ENCODE measurements at regions not wholly inside any gene's neighbourhood (a gene's known extent, or its start where the extent isn't known, plus 50 kb on each side); places are given as distances from the start of the nearest gene placed in this dataset.
"Not testable (repeated sequence)": the region's sequence is repeated elsewhere in the genome, so short reads cannot be mapped to it uniquely, and the experiment has no call there.

DNA sequence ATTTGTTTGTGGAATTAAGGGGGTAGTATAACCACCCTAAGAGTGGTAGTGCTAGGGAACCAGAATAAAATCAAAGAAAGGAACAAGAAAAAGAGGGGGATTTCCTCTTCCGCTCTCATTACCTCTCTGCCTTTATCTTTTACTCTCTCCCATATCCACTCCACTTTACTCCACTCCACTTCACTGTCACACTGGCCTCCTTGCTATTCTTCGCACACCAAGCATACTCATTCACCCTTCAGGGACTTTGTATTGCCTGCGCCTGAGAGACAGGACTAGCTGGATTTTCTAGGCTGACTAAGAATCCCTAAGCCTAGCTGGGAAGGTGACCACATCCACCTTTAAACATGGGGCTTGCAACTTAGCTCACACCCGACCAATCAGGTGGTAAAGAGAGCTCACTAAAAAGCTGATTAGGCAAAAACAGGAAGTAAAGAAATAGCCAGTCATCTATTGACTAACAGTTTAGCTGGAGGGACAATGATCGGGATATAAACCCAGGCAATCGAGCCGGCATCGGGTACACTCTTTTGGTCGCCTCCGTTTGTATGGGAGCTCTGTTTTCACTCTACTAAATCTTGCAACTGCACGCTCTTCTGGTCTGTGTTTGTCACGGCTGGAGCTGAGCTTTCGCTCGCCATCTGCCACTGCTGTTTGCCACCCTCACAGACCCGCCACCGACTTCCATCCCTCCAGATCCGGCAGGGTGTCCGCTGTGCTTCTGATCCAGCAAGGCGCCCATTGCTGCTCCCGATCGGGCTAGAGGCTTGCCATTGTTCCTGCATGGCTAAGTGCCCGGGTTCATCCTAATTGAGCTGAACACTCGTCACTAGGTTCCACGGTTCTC lies 121.8 kb downstream of the FAM170A start:
- ATAC-seq (no peak), DNase-seq (no peak)
- no peaks in the 10 kb centered on the region for H3K4me1 ChIP-seq (ENCODE audit: low read depth)
- H3K9me3 ChIP-seq: no peaks in the 10 kb centered on the region
- TF ChIP-seq, protein P1, sequence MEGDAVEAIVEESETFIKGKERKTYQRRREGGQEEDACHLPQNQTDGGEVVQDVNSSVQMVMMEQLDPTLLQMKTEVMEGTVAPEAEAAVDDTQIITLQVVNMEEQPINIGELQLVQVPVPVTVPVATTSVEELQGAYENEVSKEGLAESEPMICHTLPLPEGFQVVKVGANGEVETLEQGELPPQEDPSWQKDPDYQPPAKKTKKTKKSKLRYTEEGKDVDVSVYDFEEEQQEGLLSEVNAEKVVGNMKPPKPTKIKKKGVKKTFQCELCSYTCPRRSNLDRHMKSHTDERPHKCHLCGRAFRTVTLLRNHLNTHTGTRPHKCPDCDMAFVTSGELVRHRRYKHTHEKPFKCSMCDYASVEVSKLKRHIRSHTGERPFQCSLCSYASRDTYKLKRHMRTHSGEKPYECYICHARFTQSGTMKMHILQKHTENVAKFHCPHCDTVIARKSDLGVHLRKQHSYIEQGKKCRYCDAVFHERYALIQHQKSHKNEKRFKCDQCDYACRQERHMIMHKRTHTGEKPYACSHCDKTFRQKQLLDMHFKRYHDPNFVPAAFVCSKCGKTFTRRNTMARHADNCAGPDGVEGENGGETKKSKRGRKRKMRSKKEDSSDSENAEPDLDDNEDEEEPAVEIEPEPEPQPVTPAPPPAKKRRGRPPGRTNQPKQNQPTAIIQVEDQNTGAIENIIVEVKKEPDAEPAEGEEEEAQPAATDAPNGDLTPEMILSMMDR (IDR thresholded peaks at IDR 0.05): no peak
- intact Hi-C loops (cut with DNase I, micrococcal nuclease): no loop called here
- H3K4me3 ChIP-seq: no peak overlapping the region
- no peaks in the 10 kb centered on the region for H3K36me3 ChIP-seq (ENCODE audit: low read depth)

DNA sequence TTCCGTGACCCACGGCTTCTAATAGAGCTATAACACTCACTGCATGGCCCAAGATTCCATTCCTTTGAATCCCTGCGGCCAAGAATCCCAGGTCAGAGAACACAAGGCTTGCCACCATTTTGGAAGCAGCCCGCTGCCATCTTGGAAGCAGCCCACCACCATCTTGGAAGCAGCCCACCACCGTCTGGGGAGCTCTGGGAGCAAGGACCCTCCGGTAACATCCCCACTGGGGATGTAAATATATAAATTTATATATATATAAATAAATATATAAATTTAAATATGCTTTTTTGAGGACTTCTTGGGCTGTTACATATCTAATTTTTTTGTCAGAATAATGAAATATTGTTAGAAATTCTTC lies 122.4 kb downstream of the FAM170A start:
- DNase-seq (no peak), ATAC-seq (no peak)
- intact Hi-C loops (cut with DNase I, micrococcal nuclease): no loop called here
- TF ChIP-seq, protein P1 (IDR thresholded peaks at IDR 0.05): no peak
- Histone ChIP-seq H3K4me1 (ENCODE audit: low read depth) (no peaks in the 10 kb centered on the region), H3K9me3 (no peaks in the 10 kb centered on the region), H3K36me3 (ENCODE audit: low read depth) (no peaks in the 10 kb centered on the region), H3K4me3 (no peak overlapping the region)

DNA sequence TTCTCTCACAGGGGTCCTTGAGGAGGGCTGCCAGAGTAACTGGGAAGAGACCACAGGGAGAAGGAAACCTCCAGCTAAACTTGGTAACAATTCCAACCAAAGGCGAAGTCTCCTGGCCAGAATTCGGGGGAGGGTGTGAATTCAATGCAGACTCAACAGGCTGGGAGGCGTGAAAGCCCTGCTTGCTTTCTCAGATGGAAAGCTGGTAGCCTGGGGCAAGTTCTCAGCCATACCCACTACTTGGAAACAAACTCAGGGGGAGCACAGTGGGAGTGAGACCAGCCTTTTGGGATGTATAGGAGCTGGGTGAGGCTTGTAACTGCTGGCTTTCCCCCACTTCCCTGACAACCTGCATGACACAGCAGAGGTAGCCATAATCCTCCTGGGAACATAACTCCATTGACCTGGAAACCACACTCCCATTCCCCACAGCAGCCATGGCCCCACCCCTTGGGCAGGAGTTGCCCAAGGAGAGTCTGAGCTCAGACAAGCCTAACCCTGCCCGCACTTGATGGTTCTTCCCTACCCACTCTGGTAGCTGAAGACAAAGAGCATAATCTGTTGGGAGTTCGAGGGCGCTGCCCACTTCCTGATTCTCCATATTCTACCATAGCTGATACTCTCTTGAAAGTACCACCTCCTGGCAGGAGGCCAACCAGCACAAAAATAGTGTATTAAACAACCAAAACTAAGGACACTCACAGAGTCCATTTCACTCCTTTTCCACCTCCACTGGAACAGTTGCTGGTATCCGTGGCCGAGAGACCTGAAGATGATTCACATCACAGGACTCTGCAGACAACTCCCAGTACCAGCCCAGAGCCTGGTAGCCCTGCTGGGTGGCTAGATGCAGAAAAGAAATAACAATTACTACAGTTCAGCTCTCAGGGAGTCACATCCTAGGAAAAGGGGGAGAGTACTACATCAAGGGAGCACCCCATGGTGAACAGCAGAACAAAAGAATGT lies 123.8 kb downstream of the FAM170A start:
- intact Hi-C loops (cut with DNase I, micrococcal nuclease): no loop called here
- TF ChIP-seq, protein P1 (IDR thresholded peaks at IDR 0.05): no peak

DNA sequence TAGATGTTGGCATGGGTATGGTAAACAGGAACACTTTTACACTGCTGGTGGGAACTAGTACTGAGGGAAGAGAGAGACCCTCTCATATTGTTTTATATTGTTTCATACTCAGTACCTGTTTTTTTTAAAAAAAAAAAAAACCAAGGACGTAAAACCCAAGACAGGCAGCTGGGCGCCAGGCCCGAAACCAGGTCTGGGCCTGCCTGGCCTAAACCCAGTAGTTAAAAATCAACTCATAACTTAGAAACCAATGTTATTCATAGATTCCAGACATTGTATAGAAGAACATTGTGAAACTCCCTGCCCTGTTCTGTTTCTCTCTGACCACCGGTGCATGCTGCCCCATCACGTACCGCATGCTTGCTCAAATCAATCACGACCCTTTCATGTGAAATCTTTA lies 125.5 kb downstream of the FAM170A start:
- H3K36me3 ChIP-seq (ENCODE audit: low read depth); H3K4me1 ChIP-seq (ENCODE audit: low read depth); ATAC-seq; H3K9me3 ChIP-seq; intact Hi-C loops (cut with DNase I, micrococcal nuclease); H3K4me3 ChIP-seq; DNase-seq: not testable (repeated sequence)

More for the DNA sequence above, 123.8 kb downstream of the FAM170A start:
- no peak for DNase-seq
- Histone ChIP-seq H3K4me3 (no peak overlapping the region), H3K4me1 (ENCODE audit: low read depth) (no peaks in the 10 kb centered on the region), H3K36me3 (ENCODE audit: low read depth) (no peaks in the 10 kb centered on the region), H3K9me3 (no peaks in the 10 kb centered on the region)
- no peak for ATAC-seq

GRCh38 chr5:119757276-119757675 lies 127.9 kb downstream of the FAM170A start:
- no peaks in the 10 kb centered on the region for H3K4me1 ChIP-seq (ENCODE audit: low read depth)
- TF ChIP-seq, protein P1 (IDR thresholded peaks at IDR 0.05): no peak
- intact Hi-C loops (cut with DNase I, micrococcal nuclease): no loop called here
- no peak overlapping the region for H3K4me3 ChIP-seq
- ATAC-seq (no peak), DNase-seq (no peak)
- no peaks in the 10 kb centered on the region for H3K9me3 ChIP-seq
- no peaks in the 10 kb centered on the region for H3K36me3 ChIP-seq (ENCODE audit: low read depth)

- H3K36me3 ChIP-seq (ENCODE audit: low read depth); H3K4me3 ChIP-seq; H3K9me3 ChIP-seq; ATAC-seq; intact Hi-C loops (cut with DNase I, micrococcal nuclease); H3K4me1 ChIP-seq (ENCODE audit: low read depth): not testable (repeated sequence)
- DNase-seq: peak in 2 of 3 donors; percentile 21 to 29
Measured at GRCh38 chr5:119769695-119770693, 140.6 kb downstream of the FAM170A start.

DNA sequence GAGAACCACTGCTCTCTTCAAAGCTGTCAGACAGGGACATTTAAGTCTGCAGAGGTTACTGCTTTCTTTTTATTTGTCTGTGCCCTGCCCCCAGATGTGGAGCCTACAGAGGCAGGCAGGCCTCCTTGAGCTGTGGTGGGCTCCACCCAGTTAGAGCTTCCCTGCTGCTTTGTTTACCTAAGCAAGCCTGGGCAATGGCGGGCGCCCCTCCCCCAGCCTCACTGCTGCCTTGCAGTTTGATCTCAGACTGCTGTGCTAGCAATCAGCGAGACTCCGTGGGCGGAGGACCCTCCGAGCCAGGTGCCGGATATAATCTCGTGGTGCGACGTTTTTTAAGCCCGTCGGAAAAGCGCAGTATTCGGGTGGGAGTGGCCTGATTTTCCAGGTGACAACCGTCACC lies 150.8 kb downstream of the FAM170A start:
- H3K4me1 ChIP-seq (ENCODE audit: low read depth); H3K9me3 ChIP-seq; ATAC-seq; H3K36me3 ChIP-seq (ENCODE audit: low read depth); H3K4me3 ChIP-seq; intact Hi-C loops (cut with DNase I, micrococcal nuclease); DNase-seq: not testable (repeated sequence)

Measured in mucosa of descending colon (tissue), 3 donors.